ENCODE measurements at regions not wholly inside any gene's neighbourhood (a gene's known extent, or its start where the extent isn't known, plus 50 kb on each side); places are given as distances from the start of the nearest gene placed in this dataset.
"Not testable (repeated sequence)": the region's sequence is repeated elsewhere in the genome, so short reads cannot be mapped to it uniquely, and the experiment has no call there.

GRCh38 chr4:1561286-1561990 is 122.7 kb downstream of the FAM53A start:
- no peak for DNase-seq (ENCODE audit: low spot score)

GRCh38 chr4:1559896-1560650 is 124.0 kb downstream of the FAM53A start:
- no peak for DNase-seq (ENCODE audit: low spot score)

GRCh38 chr4:1558205-1558604 is 125.9 kb downstream of the FAM53A start:
- DNase-seq (ENCODE audit: low spot score), result no peak

GRCh38 chr4:1557221-1557597 is 126.9 kb downstream of the FAM53A start:
- no peak for DNase-seq (ENCODE audit: low spot score)

- DNase-seq (ENCODE audit: low spot score), result no peak
These were observed 127.4 kb downstream of the FAM53A start for GRCh38 chr4:1556541-1557220.

GRCh38 chr4:1554876-1555265 is 129.2 kb downstream of the FAM53A start:
- no peak for DNase-seq (ENCODE audit: low spot score)

GRCh38 chr4:1554246-1554875 is 129.8 kb downstream of the FAM53A start:
- no peak for DNase-seq (ENCODE audit: low spot score)

- DNase-seq (ENCODE audit: low spot score), result no peak
These were observed 130.7 kb downstream of the FAM53A start for GRCh38 chr4:1553365-1553764.

- DNase-seq (ENCODE audit: low spot score), result no peak
These were observed 131.7 kb downstream of the FAM53A start for GRCh38 chr4:1552451-1552850.

GRCh38 chr4:1551211-1551610 is 132.9 kb downstream of the FAM53A start:
- no peak for DNase-seq (ENCODE audit: low spot score)

- DNase-seq (ENCODE audit: low spot score), result no peak
These were observed 133.7 kb downstream of the FAM53A start for GRCh38 chr4:1550122-1551070.

- no peak for DNase-seq (ENCODE audit: low spot score)
These were observed 134.5 kb downstream of the FAM53A start for GRCh38 chr4:1549638-1550035.

- DNase-seq (ENCODE audit: low spot score), result peak; percentile 38
These were observed 135.1 kb downstream of the FAM53A start for GRCh38 chr4:1548827-1549637.

- DNase-seq (ENCODE audit: low spot score), result no peak
These were observed 136.0 kb downstream of the FAM53A start for GRCh38 chr4:1547856-1548826.

- DNase-seq (ENCODE audit: low spot score), result no peak
These were observed 136.8 kb downstream of the FAM53A start for GRCh38 chr4:1547131-1547855.

- DNase-seq (ENCODE audit: low spot score), result no peak
These were observed 138.6 kb upstream of the NKX1-1 start for GRCh38 chr4:1544861-1545281.

GRCh38 chr4:1544435-1544834 is 138.2 kb upstream of the NKX1-1 start:
- DNase-seq (ENCODE audit: low spot score), result not testable (repeated sequence)

- DNase-seq (ENCODE audit: low spot score), result no peak
These were observed 137.7 kb upstream of the NKX1-1 start for GRCh38 chr4:1543976-1544375.

- DNase-seq (ENCODE audit: low spot score), result no peak
These were observed 137.3 kb upstream of the NKX1-1 start for GRCh38 chr4:1543561-1543960.
